Amniotic epithelial cell (primary cell): ENCODE measurements at regions not wholly inside any gene's neighbourhood (a gene's known extent, or its start where the extent isn't known, plus 50 kb on each side); places are given as distances from the start of the nearest gene placed in this dataset.
A peak's percentile ranks its signal among the peaks of the same experiment; 100 is the strongest.

Experiments used
- DNase-seq: peaks from one replicate; pipeline ENCODE4 v3.0.0-alpha.2; 2010; ENCODE audit warnings: low read depth

- DNase-seq = no peak
Observed at GRCh38 chr10:28058746-28059145, 59.9 kb upstream of the ODAD2 start.

DNA sequence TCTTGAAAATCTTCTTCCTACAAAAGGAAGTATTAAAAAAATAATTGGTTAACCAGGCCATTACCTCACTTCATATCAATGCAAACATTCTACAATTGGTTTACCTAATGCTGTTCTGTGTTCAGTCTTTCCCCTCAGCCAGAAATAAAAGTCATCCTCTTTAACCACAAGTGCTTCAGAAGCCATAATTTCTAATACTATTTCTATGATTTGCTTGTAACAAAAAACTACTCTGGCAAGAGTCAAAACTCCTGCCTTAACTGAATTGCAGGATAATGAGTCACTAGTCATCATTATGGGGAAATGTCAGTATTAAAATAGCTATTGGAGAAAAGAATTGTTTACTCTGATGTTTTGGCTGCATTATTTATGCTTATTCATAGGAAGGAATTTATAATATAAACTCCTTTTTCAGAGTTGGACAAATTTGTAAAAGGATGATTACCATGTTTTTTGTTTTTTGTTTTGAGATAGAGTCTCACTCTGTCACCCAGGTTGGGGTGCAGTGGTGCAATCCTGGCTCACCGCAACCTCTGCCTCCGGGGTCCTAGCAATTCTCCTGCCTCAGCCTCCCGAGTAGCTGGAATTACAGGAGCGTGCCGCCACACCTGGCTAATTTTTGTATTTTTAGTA lies 55.5 kb upstream of the ODAD2 start:
- peak; percentile 96 for DNase-seq

- DNase-seq = no peak
Observed at GRCh38 chr10:28049286-28049685, 50.4 kb upstream of the ODAD2 start.
